Endothelial cell of umbilical vein (primary cell): ENCODE measurements at regions not wholly inside any gene's neighbourhood (a gene's known extent, or its start where the extent isn't known, plus 50 kb on each side); places are given as distances from the start of the nearest gene placed in this dataset.

Experiments used
- BruUV-seq: library from RNA; stranded (reverse); fragments of 400-500 nt; replicated peaks from 2 replicates; lab custom pipeline; 2021; lab: Mats Ljungman, UMichigan
- CTCF ChIA-PET: fragments of 300-600, 350-600 bp; sonication (Branson Sonifier 250); formaldehyde crosslinking; loops from one replicate; lab custom pipeline; 2021; ENCODE audit warnings: antibody characterized with exemption, inconsistent platforms; lab: Charles Lee
- POLR2A ChIA-PET: fragments of 300-600, 350-600 bp; sonication (Branson Sonifier 250); formaldehyde crosslinking; loops from one replicate; lab custom pipeline; 2021; ENCODE audit warnings: antibody characterized with exemption, inconsistent platforms; lab: Charles Lee
- DNase-seq: peaks from one replicate; pipeline ENCODE4 v3.0.0-alpha.2; 2011; ENCODE audit warnings: low read depth, low spot score
- FAIRE-seq: peaks from 2 replicates; lab custom pipeline; 2011; peaks lifted over from hg19 to GRCh38; lab: Jason Lieb, UNC
- H2AFZ ChIP-seq: 2 replicates; pipeline ENCODE4 v1.6.0; 2012; ENCODE audit warnings: low read depth, low read length, control low read depth, inconsistent platforms
- H3K27ac ChIP-seq: 2 replicates; pipeline ENCODE4 v1.5.1; 2011; ENCODE audit warnings: low read depth, mild to moderate bottlenecking, control low read depth, low read length, moderate library complexity; ENCODE audit not compliant: insufficient read depth
- H3K27me3 ChIP-seq, 2 experiments: 2 replicates each; pipeline versions ENCODE4 v1.6.0 to v1.6.1; 2011; ENCODE audit warnings: low read length in 2 of 2, mixed read lengths in 1 of 2; ENCODE audit not compliant: control insufficient read depth in 2 of 2, insufficient read depth in 2 of 2
- H3K36me3 ChIP-seq, 2 experiments: 2 replicates in 1 of 2; 3 replicates in 1 of 2; pipeline ENCODE4 v1.5.1; 2011; ENCODE audit warnings: low read length in 2 of 2, mild to moderate bottlenecking in 1 of 2, moderate library complexity in 1 of 2; ENCODE audit not compliant: control insufficient read depth in 2 of 2, insufficient read depth in 2 of 2; ENCODE audit errors: extremely low read depth in 1 of 2
- H3K4me1 ChIP-seq: 3 replicates; pipeline ENCODE4 v1.5.1; 2011; ENCODE audit warnings: mild to moderate bottlenecking, low read length; ENCODE audit not compliant: control insufficient read depth, insufficient read depth; ENCODE audit errors: extremely low read depth
- H3K4me2 ChIP-seq: 2 replicates; pipeline ENCODE4 v1.6.1; 2011; ENCODE audit warnings: low read length, control low read depth, mixed read lengths; ENCODE audit not compliant: insufficient read depth
- H3K4me3 ChIP-seq, 3 experiments: fragments of 200-600 bp in 1 of 3; sonication (generic), shearing (Covaris generic) in 1 of 3; replicated peaks in 1 of 3; 2 replicates each; pipeline ENCODE4 v1.5.1; 2011 to 2016; ENCODE audit warnings: control low read depth in 3 of 3, low read length in 3 of 3, mild to moderate bottlenecking in 2 of 3, inconsistent platforms in 1 of 3, low read depth in 1 of 3, moderate library complexity in 1 of 3; ENCODE audit not compliant: insufficient read depth in 1 of 3
- H3K79me2 ChIP-seq: 2 replicates; pipeline ENCODE4 v1.6.0; 2012; ENCODE audit warnings: low read length, inconsistent platforms; ENCODE audit not compliant: control insufficient read depth, insufficient read depth
- H3K9ac ChIP-seq: replicated peaks from 2 replicates; pipeline ENCODE3; 2011; ENCODE audit warnings: low read length, control low read depth; ENCODE audit not compliant: insufficient read depth; ENCODE audit errors: extremely low read depth
- H3K9me1 ChIP-seq: replicated peaks from 3 replicates; pipeline ENCODE4 v1.6.0; 2011; ENCODE audit warnings: mild to moderate bottlenecking, low read length; ENCODE audit not compliant: control insufficient read depth, insufficient read depth; ENCODE audit errors: extremely low read depth
- H3K9me3 ChIP-seq: replicated peaks from 2 replicates; pipeline ENCODE4 v1.5.1; 2012; ENCODE audit warnings: low read length, inconsistent platforms; ENCODE audit not compliant: control insufficient read depth, insufficient read depth
- H4K20me1 ChIP-seq: replicated peaks from 2 replicates; pipeline ENCODE3; 2011; ENCODE audit warnings: mild to moderate bottlenecking, low read length; ENCODE audit not compliant: control insufficient read depth, insufficient read depth; ENCODE audit errors: extremely low read depth
- EZH2 ChIP-seq: IDR thresholded peaks from 2 replicates; pipeline ENCODE4 v1.6.1; 2012; ENCODE audit warnings: borderline replicate concordance, low read depth, mild to moderate bottlenecking, moderate library complexity, low read length, inconsistent platforms; ENCODE audit not compliant: severe bottlenecking
- FOS ChIP-seq: IDR thresholded peaks from 2 replicates; pipeline ENCODE4 v1.6.1; 2011; ENCODE audit warnings: mild to moderate bottlenecking, low read length, moderate library complexity, borderline replicate concordance; ENCODE audit not compliant: insufficient read depth
- GATA2 ChIP-seq: IDR thresholded peaks from 2 replicates; pipeline ENCODE4 v1.7.0; 2011; ENCODE audit warnings: low read depth, mild to moderate bottlenecking, moderate library complexity, mixed read lengths, low read length; ENCODE audit not compliant: insufficient read length, insufficient read depth
- JUN ChIP-seq: IDR thresholded peaks from 2 replicates; pipeline ENCODE4 v1.6.1; 2011; ENCODE audit warnings: borderline replicate concordance, low read depth; ENCODE audit not compliant: insufficient read length, insufficient read depth
- MAX ChIP-seq: IDR thresholded peaks from 2 replicates; pipeline ENCODE4 v1.6.1; 2011; ENCODE audit not compliant: insufficient read depth, insufficient read length
- MYC ChIP-seq: IDR thresholded peaks from one replicate; pipeline ENCODE4 v1.6.1; 2011; ENCODE audit warnings: mild to moderate bottlenecking, low read depth, low read length
- POLR2A ChIP-seq: IDR thresholded peaks from 2 replicates; pipeline ENCODE4 v1.6.1; 2012; ENCODE audit warnings: low read depth, mild to moderate bottlenecking, control low read depth, low read length
- POLR2AphosphoS5 ChIP-seq: IDR thresholded peaks from 2 replicates; pipeline ENCODE4 v1.6.1; 2012; ENCODE audit warnings: low read depth, mild to moderate bottlenecking, control low read depth, low read length, moderate library complexity; ENCODE audit not compliant: insufficient read depth
- dilution Hi-C: fragments of 300-500 bp; cut with MboI; formaldehyde crosslinking; loops from one replicate; pipeline ENCODE4 v1.15.0; 2019; ENCODE audit warnings: low sequenced_read_pairs; ENCODE audit not compliant: extremely low pct_ligation_motif_present
- intact Hi-C: fragments of 100-400 bp; cut with micrococcal nuclease; formaldehyde crosslinking; loops from one replicate; pipeline ENCODE4 v1.10.0; 2022
- TF ChIP-seq, protein P1 (sequence below), 2 donors: IDR thresholded peaks; 1 replicate in 1 of 2; 2 replicates in 1 of 2; pipeline ENCODE4 v1.5.1; 2011; ENCODE audit warnings: low read length in 2 of 2, mild to moderate bottlenecking in 2 of 2, moderate library complexity in 2 of 2, control low read depth in 1 of 2, inconsistent platforms in 1 of 2, low read depth in 1 of 2; ENCODE audit not compliant: insufficient read depth in 1 of 2; ENCODE audit errors: extremely low read depth in 1 of 2

- Histone ChIP-seq H2AFZ (no peak overlapping the region), H4K20me1 (no peaks in the 10 kb centered on the region), H3K9me1 (no peaks in the 10 kb centered on the region), H3K9ac (no peak overlapping the region), H3K27ac (no peak overlapping the region), H3K36me3 (no peaks in the 10 kb centered on the region), H3K9me3 (no peaks in the 10 kb centered on the region), H3K79me2 (no peaks in the 10 kb centered on the region), H3K27me3 (no peaks in the 10 kb centered on the region), H3K4me1 (no peaks in the 10 kb centered on the region), H3K4me2 (no peak overlapping the region), H3K4me3 (no peak overlapping the region)
- BruUV-seq = no TSS peak
- intact Hi-C loops = no loop called here
- POLR2A ChIA-PET = no interaction called here
- FAIRE-seq (no peak), DNase-seq (no peak)
- dilution Hi-C loops = no loop called here
- TF ChIP-seq, protein P1, sequence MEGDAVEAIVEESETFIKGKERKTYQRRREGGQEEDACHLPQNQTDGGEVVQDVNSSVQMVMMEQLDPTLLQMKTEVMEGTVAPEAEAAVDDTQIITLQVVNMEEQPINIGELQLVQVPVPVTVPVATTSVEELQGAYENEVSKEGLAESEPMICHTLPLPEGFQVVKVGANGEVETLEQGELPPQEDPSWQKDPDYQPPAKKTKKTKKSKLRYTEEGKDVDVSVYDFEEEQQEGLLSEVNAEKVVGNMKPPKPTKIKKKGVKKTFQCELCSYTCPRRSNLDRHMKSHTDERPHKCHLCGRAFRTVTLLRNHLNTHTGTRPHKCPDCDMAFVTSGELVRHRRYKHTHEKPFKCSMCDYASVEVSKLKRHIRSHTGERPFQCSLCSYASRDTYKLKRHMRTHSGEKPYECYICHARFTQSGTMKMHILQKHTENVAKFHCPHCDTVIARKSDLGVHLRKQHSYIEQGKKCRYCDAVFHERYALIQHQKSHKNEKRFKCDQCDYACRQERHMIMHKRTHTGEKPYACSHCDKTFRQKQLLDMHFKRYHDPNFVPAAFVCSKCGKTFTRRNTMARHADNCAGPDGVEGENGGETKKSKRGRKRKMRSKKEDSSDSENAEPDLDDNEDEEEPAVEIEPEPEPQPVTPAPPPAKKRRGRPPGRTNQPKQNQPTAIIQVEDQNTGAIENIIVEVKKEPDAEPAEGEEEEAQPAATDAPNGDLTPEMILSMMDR (IDR thresholded peaks at IDR 0.05; ENCODE audit: extremely low read depth in 1 of 2, insufficient read depth in 1 of 2, low read depth in 1 of 2, low read length in 2 of 2) = no peak
- no peak for TF ChIP-seq POLR2A
- no peak for TF ChIP-seq FOS
- TF ChIP-seq JUN = no peak
- no peak for TF ChIP-seq EZH2
- no peak for TF ChIP-seq MYC
- TF ChIP-seq MAX = no peak
- no peak for TF ChIP-seq POLR2AphosphoS5
- TF ChIP-seq GATA2 = no peak
- CTCF ChIA-PET = interaction anchor here (0.8 kb wide), 1 partner anchor 219 kb away, joined by 3 read pairs; no protein-coding TSS in a partner anchor
Measured at GRCh38 chr15:69946870-69947269, 150.8 kb downstream of the TLE3 start.
